Left ventricle myocardium inferior (tissue), 1 donor: ENCODE measurements at regions not wholly inside any gene's neighbourhood (a gene's known extent, or its start where the extent isn't known, plus 50 kb on each side); places are given as distances from the start of the nearest gene placed in this dataset.

Experiments used
- DNase-seq: peaks from one replicate; pipeline ENCODE4 v3.0.0-alpha.2; 2020
- H3K27ac ChIP-seq: fragments of 200-600 bp; replicated peaks from 2 replicates; pipeline ENCODE4 v1.8.0; 2021
- H3K27me3 ChIP-seq: fragments of 200-600 bp; 2 replicates; pipeline ENCODE4 v1.8.0; 2021; ENCODE audit warnings: low read depth
- H3K36me3 ChIP-seq: fragments of 200-600 bp; 2 replicates; pipeline ENCODE4 v1.8.0; 2021
- H3K4me1 ChIP-seq: fragments of 200-600 bp; 2 replicates; pipeline ENCODE4 v1.8.0; 2021
- H3K4me3 ChIP-seq: fragments of 200-600 bp; 2 replicates; pipeline ENCODE4 v1.8.0; 2021; ENCODE audit warnings: mild to moderate bottlenecking, moderate library complexity
- H3K9me3 ChIP-seq: fragments of 200-600 bp; replicated peaks from 2 replicates; pipeline ENCODE4 v1.8.0; 2021
- CTCF ChIP-seq: fragments of 200-600 bp; IDR thresholded peaks from 2 replicates; pipeline ENCODE4 v1.8.0; 2021; ENCODE audit warnings: antibody characterized with exemption, mild to moderate bottlenecking, borderline replicate concordance
- intact Hi-C: fragments of 100-400 bp; cut with micrococcal nuclease; formaldehyde crosslinking; loops from one replicate; pipeline ENCODE4 v1.11.0; 2022
- donor health status: DM: no; HTN: yes; CAD: no; lungs with severe emphysema.

DNA sequence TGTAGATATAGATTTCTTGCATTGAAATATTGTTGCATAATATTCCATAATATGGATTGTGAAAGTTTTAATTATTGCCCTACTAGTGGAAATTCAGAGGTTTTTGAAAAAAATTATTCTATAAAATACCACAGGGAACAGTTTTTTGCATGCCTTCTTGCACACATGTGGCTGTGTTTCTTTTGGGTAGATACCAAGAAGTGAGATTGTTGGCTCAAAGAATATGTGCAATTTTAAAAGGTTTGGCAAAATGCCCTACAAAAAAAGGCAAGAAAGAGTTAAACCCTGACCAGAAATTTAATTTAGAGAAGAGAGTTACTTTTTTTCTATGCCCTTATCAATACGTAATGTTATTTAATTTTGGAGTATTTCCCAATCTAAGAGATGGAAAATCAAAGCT lies 270.8 kb upstream of the DAPK1 start:
- intact Hi-C loops, result no loop called here
- Histone ChIP-seq H3K4me1 (peaks cover 14% of the 10 kb centered on the region), H3K27ac (no peak overlapping the region), H3K36me3 (no peaks in the 10 kb centered on the region), H3K9me3 (no peaks in the 10 kb centered on the region), H3K4me3 (no peak overlapping the region), H3K27me3 (no peaks in the 10 kb centered on the region)
- no peak for TF ChIP-seq CTCF
- no peak for DNase-seq

GRCh38 chr9:87227456-87227855 lies 270.2 kb upstream of the DAPK1 start:
- no peak for TF ChIP-seq CTCF
- no peaks in the 10 kb centered on the region for H3K9me3 ChIP-seq
- H3K27ac ChIP-seq, result no peak overlapping the region
- peaks cover 14% of the 10 kb centered on the region for H3K4me1 ChIP-seq
- no peaks in the 10 kb centered on the region for H3K27me3 ChIP-seq
- H3K4me3 ChIP-seq, result no peak overlapping the region
- no peaks in the 10 kb centered on the region for H3K36me3 ChIP-seq
- intact Hi-C loops, result no loop called here
- DNase-seq, result no peak

DNA sequence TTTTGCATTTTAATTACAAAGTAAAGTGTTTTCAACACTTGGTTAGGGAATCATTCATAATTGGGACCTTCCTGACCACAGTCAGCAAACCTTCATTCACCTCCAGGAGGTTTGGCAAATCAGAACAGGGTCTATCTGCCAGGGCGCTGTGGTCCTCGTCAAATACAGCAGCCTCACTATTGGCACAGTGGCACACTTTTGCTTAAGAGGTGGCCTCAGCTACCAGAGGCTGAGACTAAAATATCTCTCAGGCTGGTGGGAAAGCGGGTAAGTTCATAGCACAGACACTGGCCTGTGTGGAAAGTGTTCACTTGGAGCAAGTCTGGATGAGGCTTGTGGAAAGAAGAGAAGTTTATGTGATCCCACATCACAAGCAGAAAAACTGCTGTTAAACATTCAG lies 268.6 kb upstream of the DAPK1 start:
- H3K27me3 ChIP-seq, result no peaks in the 10 kb centered on the region
- no peaks in the 10 kb centered on the region for H3K9me3 ChIP-seq
- no peaks in the 10 kb centered on the region for H3K36me3 ChIP-seq
- no peak for DNase-seq
- no peak for TF ChIP-seq CTCF
- intact Hi-C loops, result no loop called here
- peaks cover 4% of the 10 kb centered on the region for H3K4me1 ChIP-seq
- H3K4me3 ChIP-seq, result no peak overlapping the region
- H3K27ac ChIP-seq, result no peak overlapping the region

- no peak for DNase-seq
- Histone ChIP-seq H3K27ac (no peak overlapping the region), H3K36me3 (no peaks in the 10 kb centered on the region), H3K27me3 (no peaks in the 10 kb centered on the region), H3K4me1 (no peaks in the 10 kb centered on the region), H3K4me3 (no peak overlapping the region), H3K9me3 (no peaks in the 10 kb centered on the region)
- intact Hi-C loops, result no loop called here
- no peak for TF ChIP-seq CTCF
Observed at GRCh38 chr9:87233431-87233830, 264.2 kb upstream of the DAPK1 start.

DNA sequence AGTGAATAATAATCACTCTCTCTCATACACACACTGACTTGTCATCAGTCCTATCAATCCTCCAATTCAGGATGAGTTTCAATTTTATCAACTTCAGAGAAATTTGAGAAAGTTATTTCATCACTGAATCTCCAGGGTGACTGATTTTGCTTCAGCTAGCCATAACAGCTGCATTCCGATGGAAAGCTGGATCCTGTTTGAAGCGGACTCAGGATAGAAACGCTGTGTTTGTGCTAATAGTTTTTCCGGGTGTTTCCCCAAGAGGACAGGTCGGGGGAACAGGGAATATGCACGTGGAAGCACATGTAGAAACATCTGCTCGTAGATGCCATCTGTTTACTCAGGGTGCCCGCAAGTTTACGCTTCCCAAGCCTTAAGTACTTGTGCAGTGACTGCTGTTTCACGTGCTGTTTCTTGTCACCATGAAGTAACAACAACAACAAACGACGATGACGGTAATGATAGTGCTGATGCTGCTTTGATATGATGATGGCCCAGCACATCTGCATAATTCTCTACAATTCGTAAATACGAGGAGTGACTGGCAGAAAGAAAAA lies 263.7 kb upstream of the DAPK1 start:
- intact Hi-C loops, result no loop called here
- H3K27ac ChIP-seq, result no peak overlapping the region
- DNase-seq, result no peak
- H3K27me3 ChIP-seq, result no peaks in the 10 kb centered on the region
- no peaks in the 10 kb centered on the region for H3K4me1 ChIP-seq
- H3K9me3 ChIP-seq, result no peaks in the 10 kb centered on the region
- TF ChIP-seq CTCF, result no peak
- no peak overlapping the region for H3K4me3 ChIP-seq
- no peaks in the 10 kb centered on the region for H3K36me3 ChIP-seq

- Histone ChIP-seq H3K36me3 (no peaks in the 10 kb centered on the region), H3K27ac (no peak overlapping the region), H3K4me1 (no peaks in the 10 kb centered on the region), H3K9me3 (no peaks in the 10 kb centered on the region), H3K4me3 (no peak overlapping the region), H3K27me3 (no peaks in the 10 kb centered on the region)
- no peak for DNase-seq
- no peak for TF ChIP-seq CTCF
- intact Hi-C loops, result no loop called here
Observed at GRCh38 chr9:87234854-87235253, 262.8 kb upstream of the DAPK1 start.
